Tibial nerve (tissue), 4 donors: ENCODE measurements at regions not wholly inside any gene's neighbourhood (a gene's known extent, or its start where the extent isn't known, plus 50 kb on each side); places are given as distances from the start of the nearest gene placed in this dataset.

Experiments
- CTCF ChIP-seq, 5 experiments: fragments of 200-600 bp in 3 of 5; fragments of 450-650 bp in 2 of 5; sonication (generic) in 3 of 5; IDR thresholded peaks; one replicate each; pipeline ENCODE4 v1.5.1; 2016 to 2019; ENCODE audit warnings: antibody characterized with exemption in 5 of 5, mild to moderate bottlenecking in 3 of 5, moderate library complexity in 2 of 5
- EP300 ChIP-seq, 2 donors: sonication (generic); formaldehyde crosslinking; IDR thresholded peaks; one replicate each; pipeline ENCODE4 v1.6.1; 2017; ENCODE audit warnings: antibody characterized with exemption in 2 of 2, mild to moderate bottlenecking in 1 of 2
- POLR2A ChIP-seq, 2 donors: fragments of 450-650 bp; IDR thresholded peaks; one replicate each; pipeline ENCODE4 v1.6.1; 2017; ENCODE audit warnings: antibody characterized with exemption in 2 of 2, mild to moderate bottlenecking in 2 of 2, moderate library complexity in 2 of 2

DNA sequence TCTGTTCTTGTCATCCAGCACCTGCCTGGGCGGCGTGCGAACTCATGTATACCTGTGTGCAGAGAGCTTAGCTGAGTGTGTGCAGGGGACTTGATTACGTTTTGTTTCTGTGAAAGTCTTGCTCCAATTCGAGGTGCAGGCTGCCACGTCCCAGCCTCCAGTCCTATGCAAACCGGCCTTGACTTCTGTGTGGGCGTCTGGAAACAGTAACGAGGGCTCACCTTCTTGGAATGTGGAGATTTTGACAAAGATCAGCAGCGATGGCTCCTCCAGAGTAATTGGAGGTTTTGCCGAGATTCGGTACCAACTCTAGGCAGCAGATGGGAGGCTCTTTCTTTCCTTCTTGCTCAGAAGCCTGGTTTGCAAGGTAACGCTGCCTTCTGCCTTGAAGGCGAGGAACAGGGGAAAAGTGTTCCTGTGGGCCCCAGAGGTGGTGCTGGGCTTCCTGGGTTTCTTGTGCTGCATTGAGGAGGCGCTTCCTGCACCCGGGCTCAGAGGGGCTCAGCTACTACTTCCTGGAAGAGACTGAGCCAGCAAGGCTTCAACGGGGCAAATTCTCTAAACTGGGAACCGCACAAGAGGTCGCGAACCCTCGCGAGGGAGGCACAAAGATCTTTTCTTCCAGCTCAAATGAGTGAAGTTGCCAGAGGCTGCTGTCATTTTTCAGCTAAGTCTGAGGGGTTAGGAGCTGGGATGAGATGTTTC is 249.0 kb downstream of the AACS start:
- TF ChIP-seq EP300 (IDR thresholded peaks at IDR 0.05) = peak in 1 of 2 donors; percentile 55
- no peak for TF ChIP-seq CTCF (IDR thresholded peaks at IDR 0.05)
- TF ChIP-seq POLR2A (IDR thresholded peaks at IDR 0.05) = no peak
